Fibroblast of lung (primary cell): ENCODE measurements at regions not wholly inside any gene's neighbourhood (a gene's known extent, or its start where the extent isn't known, plus 50 kb on each side); places are given as distances from the start of the nearest gene placed in this dataset.

ENCODE experiments used
- CTCF ChIP-seq, 2 donors: IDR thresholded peaks in 1 of 2; conservative IDR thresholded peaks in 1 of 2; 1 replicate in 1 of 2; 2 replicates in 1 of 2; pipeline ENCODE4 v1.5.1; 2011 to 2012; ENCODE audit warnings: low read length in 2 of 2, control low read depth in 1 of 2, inconsistent platforms in 1 of 2, low read depth in 1 of 2, mild to moderate bottlenecking in 1 of 2
- EZH2 ChIP-seq: IDR thresholded peaks from 2 replicates; pipeline ENCODE4 v1.5.1; 2012; ENCODE audit warnings: low read length, control low read depth, mild to moderate bottlenecking; ENCODE audit errors: missing control alignments

DNA sequence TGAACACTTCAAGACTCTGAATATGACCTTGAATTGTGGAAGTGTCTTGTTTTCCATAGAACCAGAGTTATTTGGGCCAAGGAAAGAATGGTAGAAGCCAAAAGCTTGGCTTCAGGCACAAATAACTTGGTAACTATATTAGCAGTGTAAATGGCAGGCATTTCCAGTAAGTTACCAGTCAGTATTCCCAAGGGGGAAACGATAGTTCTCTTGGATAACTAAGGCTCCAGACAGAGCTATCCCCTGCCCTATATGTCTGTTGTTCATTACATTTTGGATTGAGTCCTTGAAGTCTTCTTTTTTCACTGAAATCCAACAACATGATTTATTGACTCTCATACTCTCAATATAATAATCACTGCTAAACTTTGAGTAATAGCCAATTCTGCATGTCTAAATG lies 364.1 kb downstream of the MAGEB5 start:
- TF ChIP-seq CTCF (conservative IDR thresholded peaks at IDR 0.05 in 1 of 2, IDR thresholded peaks at IDR 0.05 in 1 of 2; ENCODE audit: low read depth in 1 of 2, low read length in 2 of 2) (no peak), EZH2 (no peak)
